WTC11 (cell line): ENCODE measurements at regions not wholly inside any gene's neighbourhood (a gene's known extent, or its start where the extent isn't known, plus 50 kb on each side); places are given as distances from the start of the nearest gene placed in this dataset.

Source experiments
- CREM ChIP-seq: sonication (generic); formaldehyde crosslinking; IDR thresholded peaks from 2 replicates; pipeline ENCODE4 v1.8.1; 2022; ENCODE audit warnings: mild to moderate bottlenecking, missing genetic modification reagents, moderate library complexity
- ESRRA ChIP-seq: sonication (generic); formaldehyde crosslinking; IDR thresholded peaks from 2 replicates; pipeline ENCODE4 v1.8.1; 2022; ENCODE audit warnings: mild to moderate bottlenecking, missing genetic modification reagents, borderline replicate concordance
- ETV6 ChIP-seq: sonication (generic); formaldehyde crosslinking; IDR thresholded peaks from 2 replicates; pipeline ENCODE4 v1.8.1; 2022; ENCODE audit warnings: mild to moderate bottlenecking, missing genetic modification reagents
- FOXJ3 ChIP-seq: sonication (generic); formaldehyde crosslinking; IDR thresholded peaks from 2 replicates; pipeline ENCODE4 v1.9.0; 2021; ENCODE audit warnings: missing genetic modification reagents, mild to moderate bottlenecking, borderline replicate concordance
- IRF2 ChIP-seq: sonication (generic); formaldehyde crosslinking; IDR thresholded peaks from 2 replicates; pipeline ENCODE4 v1.8.0; 2022; ENCODE audit warnings: low read depth, missing genetic modification reagents, borderline replicate concordance
- JUN ChIP-seq: sonication (generic); formaldehyde crosslinking; IDR thresholded peaks from 2 replicates; pipeline ENCODE4 v1.8.0; 2023; ENCODE audit warnings: mild to moderate bottlenecking, missing genetic modification reagents
- MXD4 ChIP-seq: fragments of 250-450 bp; sonication (Bioruptor Pico); IDR thresholded peaks from 2 replicates; pipeline ENCODE4 v1.8.0; 2021; ENCODE audit warnings: mild to moderate bottlenecking, moderate library complexity, borderline replicate concordance
- NFE2L1 ChIP-seq: sonication (generic); formaldehyde crosslinking; IDR thresholded peaks from 2 replicates; pipeline ENCODE4 v1.8.1; 2023; ENCODE audit warnings: missing genetic modification reagents
- NFYB ChIP-seq: sonication (generic); formaldehyde crosslinking; conservative IDR thresholded peaks from 2 replicates; pipeline ENCODE4 v1.8.0; 2022; ENCODE audit warnings: low read depth, missing genetic modification reagents
- ZNF671 ChIP-seq: fragments of 250-450 bp; sonication (Bioruptor Pico); IDR thresholded peaks from 2 replicates; pipeline ENCODE4 v1.8.0; 2021; ENCODE audit warnings: mild to moderate bottlenecking
- TF ChIP-seq, protein P1 (sequence below): fragments of 200-600 bp; IDR thresholded peaks from 2 replicates; pipeline ENCODE4 v1.8.0; 2022; ENCODE audit warnings: antibody characterized with exemption
- TF ChIP-seq, protein P2 (sequence below): sonication (generic); formaldehyde crosslinking; IDR thresholded peaks from 2 replicates; pipeline ENCODE4 v1.8.1; 2023; ENCODE audit warnings: mild to moderate bottlenecking, missing genetic modification reagents, moderate library complexity
- TF ChIP-seq, protein P3 (sequence below): fragments of 250-450 bp; sonication (Bioruptor Pico); IDR thresholded peaks from 2 replicates; pipeline ENCODE4 v2.1.2; 2022; ENCODE audit warnings: mild to moderate bottlenecking, moderate library complexity
- TF ChIP-seq, protein P4 (sequence below): sonication (generic); formaldehyde crosslinking; IDR thresholded peaks from 2 replicates; pipeline ENCODE4 v1.8.1; 2023; ENCODE audit warnings: mild to moderate bottlenecking, moderate library complexity, missing genetic modification reagents

DNA sequence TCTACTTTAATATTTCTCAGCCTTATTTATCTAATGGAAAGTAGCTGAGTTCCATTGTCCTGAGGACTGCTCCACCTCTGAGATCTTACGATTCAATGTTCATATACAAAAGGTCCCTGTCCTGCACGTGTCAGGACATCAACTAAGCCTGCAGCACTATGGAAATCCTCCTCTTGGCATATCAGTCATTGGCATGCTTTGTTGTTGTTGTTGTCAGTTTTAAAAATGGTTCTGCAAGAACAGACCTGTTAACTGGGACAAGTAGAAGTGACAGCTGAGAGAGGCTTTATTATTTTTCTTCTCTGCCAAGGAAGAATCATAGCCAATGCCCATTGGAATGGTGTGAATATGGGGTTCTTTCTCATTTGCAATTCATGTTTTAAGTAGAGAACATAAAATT, 450.1 kb upstream of the PKDCC start:
- TF ChIP-seq, protein P1, sequence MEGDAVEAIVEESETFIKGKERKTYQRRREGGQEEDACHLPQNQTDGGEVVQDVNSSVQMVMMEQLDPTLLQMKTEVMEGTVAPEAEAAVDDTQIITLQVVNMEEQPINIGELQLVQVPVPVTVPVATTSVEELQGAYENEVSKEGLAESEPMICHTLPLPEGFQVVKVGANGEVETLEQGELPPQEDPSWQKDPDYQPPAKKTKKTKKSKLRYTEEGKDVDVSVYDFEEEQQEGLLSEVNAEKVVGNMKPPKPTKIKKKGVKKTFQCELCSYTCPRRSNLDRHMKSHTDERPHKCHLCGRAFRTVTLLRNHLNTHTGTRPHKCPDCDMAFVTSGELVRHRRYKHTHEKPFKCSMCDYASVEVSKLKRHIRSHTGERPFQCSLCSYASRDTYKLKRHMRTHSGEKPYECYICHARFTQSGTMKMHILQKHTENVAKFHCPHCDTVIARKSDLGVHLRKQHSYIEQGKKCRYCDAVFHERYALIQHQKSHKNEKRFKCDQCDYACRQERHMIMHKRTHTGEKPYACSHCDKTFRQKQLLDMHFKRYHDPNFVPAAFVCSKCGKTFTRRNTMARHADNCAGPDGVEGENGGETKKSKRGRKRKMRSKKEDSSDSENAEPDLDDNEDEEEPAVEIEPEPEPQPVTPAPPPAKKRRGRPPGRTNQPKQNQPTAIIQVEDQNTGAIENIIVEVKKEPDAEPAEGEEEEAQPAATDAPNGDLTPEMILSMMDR = no peak
- TF ChIP-seq ESRRA (no peak), ETV6 (CRISPR knock-in tag) (no peak), MXD4 (CRISPR knock-in tag) (no peak), NFE2L1 (no peak), CREM (CRISPR knock-in tag) (no peak), JUN (CRISPR knock-in tag) (no peak), IRF2 (CRISPR knock-in tag) (no peak), ZNF671 (no peak), FOXJ3 (CRISPR knock-in tag) (no peak), NFYB (CRISPR knock-in tag) (no peak)
- TF ChIP-seq, protein P2, sequence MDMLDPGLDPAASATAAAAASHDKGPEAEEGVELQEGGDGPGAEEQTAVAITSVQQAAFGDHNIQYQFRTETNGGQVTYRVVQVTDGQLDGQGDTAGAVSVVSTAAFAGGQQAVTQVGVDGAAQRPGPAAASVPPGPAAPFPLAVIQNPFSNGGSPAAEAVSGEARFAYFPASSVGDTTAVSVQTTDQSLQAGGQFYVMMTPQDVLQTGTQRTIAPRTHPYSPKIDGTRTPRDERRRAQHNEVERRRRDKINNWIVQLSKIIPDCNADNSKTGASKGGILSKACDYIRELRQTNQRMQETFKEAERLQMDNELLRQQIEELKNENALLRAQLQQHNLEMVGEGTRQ (CRISPR knock-in tag) = no peak
- TF ChIP-seq, protein P3, sequence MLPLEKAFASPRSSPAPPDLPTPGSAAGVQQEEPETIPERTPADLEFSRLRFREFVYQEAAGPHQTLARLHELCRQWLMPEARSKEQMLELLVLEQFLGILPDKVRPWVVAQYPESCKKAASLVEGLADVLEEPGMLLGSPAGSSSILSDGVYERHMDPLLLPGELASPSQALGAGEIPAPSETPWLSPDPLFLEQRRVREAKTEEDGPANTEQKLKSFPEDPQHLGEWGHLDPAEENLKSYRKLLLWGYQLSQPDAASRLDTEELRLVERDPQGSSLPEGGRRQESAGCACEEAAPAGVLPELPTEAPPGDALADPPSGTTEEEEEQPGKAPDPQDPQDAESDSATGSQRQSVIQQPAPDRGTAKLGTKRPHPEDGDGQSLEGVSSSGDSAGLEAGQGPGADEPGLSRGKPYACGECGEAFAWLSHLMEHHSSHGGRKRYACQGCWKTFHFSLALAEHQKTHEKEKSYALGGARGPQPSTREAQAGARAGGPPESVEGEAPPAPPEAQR (CRISPR knock-in tag) = no peak
- TF ChIP-seq, protein P4, sequence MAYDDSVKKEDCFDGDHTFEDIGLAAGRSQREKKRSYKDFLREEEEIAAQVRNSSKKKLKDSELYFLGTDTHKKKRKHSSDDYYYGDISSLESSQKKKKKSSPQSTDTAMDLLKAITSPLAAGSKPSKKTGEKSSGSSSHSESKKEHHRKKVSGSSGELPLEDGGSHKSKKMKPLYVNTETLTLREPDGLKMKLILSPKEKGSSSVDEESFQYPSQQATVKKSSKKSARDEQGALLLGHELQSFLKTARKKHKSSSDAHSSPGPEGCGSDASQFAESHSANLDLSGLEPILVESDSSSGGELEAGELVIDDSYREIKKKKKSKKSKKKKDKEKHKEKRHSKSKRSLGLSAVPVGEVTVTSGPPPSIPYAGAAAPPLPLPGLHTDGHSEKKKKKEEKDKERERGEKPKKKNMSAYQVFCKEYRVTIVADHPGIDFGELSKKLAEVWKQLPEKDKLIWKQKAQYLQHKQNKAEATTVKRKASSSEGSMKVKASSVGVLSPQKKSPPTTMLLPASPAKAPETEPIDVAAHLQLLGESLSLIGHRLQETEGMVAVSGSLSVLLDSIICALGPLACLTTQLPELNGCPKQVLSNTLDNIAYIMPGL = no peak
